GM12875 (cell line): ENCODE measurements at regions not wholly inside any gene's neighbourhood (a gene's known extent, or its start where the extent isn't known, plus 50 kb on each side); places are given as distances from the start of the nearest gene placed in this dataset.

ENCODE experiments used
- H3K4me3 ChIP-seq: one replicate; pipeline ENCODE4 v1.5.1; 2011; ENCODE audit warnings: low read depth, low read length, control low read depth
- CTCF ChIP-seq: IDR thresholded peaks from 2 replicates; pipeline ENCODE4 v1.5.1; 2011; ENCODE audit warnings: low read depth, mild to moderate bottlenecking, control low read depth, inconsistent platforms, low read length, moderate library complexity, borderline replicate concordance; ENCODE audit not compliant: insufficient read depth

GRCh38 chr22:46088541-46089311 lies 61.6 kb upstream of the PPARA start:
- H3K4me3 ChIP-seq = no peak overlapping the region
- TF ChIP-seq CTCF = no peak

- no peak overlapping the region for H3K4me3 ChIP-seq
- no peak for TF ChIP-seq CTCF
Measured at GRCh38 chr22:46089426-46090035, 60.8 kb upstream of the PPARA start.

GRCh38 chr22:46090036-46090591 lies 60.2 kb upstream of the PPARA start:
- TF ChIP-seq CTCF = no peak
- no peak overlapping the region for H3K4me3 ChIP-seq

GRCh38 chr22:46090631-46091201 lies 59.6 kb upstream of the PPARA start:
- no peak overlapping the region for H3K4me3 ChIP-seq
- TF ChIP-seq CTCF = no peak

GRCh38 chr22:46091277-46091977 lies 58.9 kb upstream of the PPARA start:
- H3K4me3 ChIP-seq = no peak overlapping the region
- no peak for TF ChIP-seq CTCF

GRCh38 chr22:46092011-46092410 lies 58.3 kb upstream of the PPARA start:
- no peak for TF ChIP-seq CTCF
- no peak overlapping the region for H3K4me3 ChIP-seq
